Peyer's patch (tissue), 4 donors: ENCODE measurements at regions not wholly inside any gene's neighbourhood (a gene's known extent, or its start where the extent isn't known, plus 50 kb on each side); places are given as distances from the start of the nearest gene placed in this dataset.

Source experiments
- DNase-seq, 3 donors: peaks; one replicate each; pipeline ENCODE4 v3.0.0-alpha.2; 2017 to 2019
- H3K27ac ChIP-seq, 4 donors: fragments of 200-600 bp; sonication (generic); one replicate each; pipeline ENCODE4 v1.5.1; 2016 to 2019
- H3K27me3 ChIP-seq, 2 donors: fragments of 200-600 bp; sonication (generic); one replicate each; pipeline ENCODE4 v1.5.1; 2019
- H3K36me3 ChIP-seq, 3 donors: fragments of 200-600 bp; sonication (generic); one replicate each; pipeline ENCODE4 v1.5.1; 2016 to 2019
- H3K4me1 ChIP-seq, 4 donors: fragments of 200-600 bp; sonication (generic); one replicate each; pipeline ENCODE4 v1.5.1; 2016 to 2019
- H3K4me3 ChIP-seq, 4 donors: fragments of 200-600 bp; sonication (generic); 1 replicate in 3 of 4; 2 replicates in 1 of 4; pipeline ENCODE4 v1.5.1; 2016 to 2019; ENCODE audit warnings: mild to moderate bottlenecking in 1 of 4
- H3K9me3 ChIP-seq, 4 donors: fragments of 200-600 bp; sonication (generic); one replicate each; pipeline ENCODE4 v1.5.1; 2016 to 2019; ENCODE audit warnings: mild to moderate bottlenecking in 1 of 4
- CTCF ChIP-seq, 6 experiments: fragments of 450-650 bp in 4 of 6; fragments of 200-600 bp in 2 of 6; sonication (generic) in 1 of 6; IDR thresholded peaks; one replicate each; pipeline ENCODE4 v1.5.1; 2017 to 2019; ENCODE audit warnings: antibody characterized with exemption in 6 of 6, mild to moderate bottlenecking in 3 of 6, moderate library complexity in 1 of 6
- POLR2A ChIP-seq, 2 donors: fragments of 450-650 bp; IDR thresholded peaks; one replicate each; pipeline ENCODE4 v1.5.1; 2017; ENCODE audit warnings: antibody characterized with exemption in 2 of 2, mild to moderate bottlenecking in 2 of 2, moderate library complexity in 2 of 2

DNA sequence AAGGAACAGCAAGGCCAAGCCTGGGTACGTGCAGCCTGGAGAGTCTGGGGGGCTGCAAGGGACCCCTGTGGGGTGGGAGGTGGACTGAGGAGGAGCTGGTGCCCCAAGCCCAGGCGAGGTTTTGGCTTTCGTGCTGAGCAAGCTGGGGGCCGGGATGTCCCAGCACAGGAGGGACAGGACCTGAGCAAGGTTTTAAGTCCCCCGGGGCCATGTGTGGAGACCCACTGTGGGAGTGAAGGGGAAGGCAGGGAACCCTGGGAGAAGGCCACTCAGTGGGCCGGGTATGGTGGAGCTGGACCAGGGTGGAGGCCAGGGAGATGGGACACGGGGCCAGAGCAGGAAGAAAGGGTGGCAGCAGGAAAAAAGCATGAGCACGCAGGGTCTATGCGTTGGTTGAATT lies 419.2 kb upstream of the SULF2 start:
- H3K27me3 ChIP-seq = no peaks in the 10 kb centered on the region
- H3K4me3 ChIP-seq = no peak overlapping the region
- no peaks in the 10 kb centered on the region for H3K9me3 ChIP-seq
- no peaks in the 10 kb centered on the region for H3K36me3 ChIP-seq
- DNase-seq = no peak
- H3K4me1 ChIP-seq = no peaks in the 10 kb centered on the region
- H3K27ac ChIP-seq = no peak overlapping the region
- TF ChIP-seq POLR2A (IDR thresholded peaks at IDR 0.05) (no peak), CTCF (IDR thresholded peaks at IDR 0.05) (no peak)

- Histone ChIP-seq H3K27me3 (no peaks in the 10 kb centered on the region), H3K4me1 (no peaks in the 10 kb centered on the region), H3K27ac (no peak overlapping the region), H3K4me3 (no peak overlapping the region), H3K36me3 (no peaks in the 10 kb centered on the region), H3K9me3 (no peaks in the 10 kb centered on the region)
- DNase-seq = no peak
- no peak for TF ChIP-seq POLR2A (IDR thresholded peaks at IDR 0.05)
- TF ChIP-seq CTCF (IDR thresholded peaks at IDR 0.05) = no peak
Measured at GRCh38 chr20:48203252-48203651, 418.0 kb upstream of the SULF2 start.

DNA sequence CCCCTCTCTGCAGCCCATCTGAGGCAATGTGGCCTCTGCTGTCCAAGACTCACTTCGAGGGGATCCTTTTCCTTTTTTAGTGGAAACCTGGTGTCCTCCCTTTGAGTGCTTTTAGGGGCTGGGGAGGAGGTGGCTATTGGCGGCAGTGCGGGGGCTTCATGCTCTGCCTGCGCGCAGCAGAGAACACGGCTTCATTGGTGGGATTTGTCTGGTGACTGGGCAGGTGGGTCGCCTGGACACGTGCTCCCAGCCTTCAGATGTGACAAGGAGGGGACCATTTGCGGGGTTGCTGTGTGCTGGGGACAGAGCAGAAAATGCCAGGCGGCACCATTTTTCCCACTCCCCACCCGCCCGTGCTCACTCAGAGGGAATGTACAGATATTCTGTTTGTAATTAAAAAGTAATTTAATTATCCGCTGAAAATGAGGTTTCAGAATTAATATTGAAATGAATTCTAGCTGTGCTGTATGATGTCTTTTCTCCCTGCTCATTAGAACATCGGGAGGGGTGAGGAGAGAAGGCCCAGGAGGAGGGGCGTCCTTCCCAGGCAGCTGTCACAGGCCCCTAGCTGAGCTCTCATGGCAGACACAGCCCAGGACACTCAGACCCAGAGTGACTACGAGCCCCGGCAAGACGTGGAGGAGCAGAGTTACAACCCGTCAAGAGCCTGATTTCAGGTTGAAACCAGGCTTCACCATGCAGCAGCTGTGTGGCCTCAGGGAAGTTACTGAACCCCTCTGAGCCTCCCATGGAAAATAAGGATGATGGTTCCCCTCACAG lies 417.2 kb upstream of the SULF2 start:
- Histone ChIP-seq H3K27me3 (no peaks in the 10 kb centered on the region), H3K9me3 (no peaks in the 10 kb centered on the region), H3K4me1 (no peaks in the 10 kb centered on the region), H3K36me3 (no peaks in the 10 kb centered on the region), H3K4me3 (no peak overlapping the region), H3K27ac (no peak overlapping the region)
- TF ChIP-seq CTCF (IDR thresholded peaks at IDR 0.05) = no peak
- TF ChIP-seq POLR2A (IDR thresholded peaks at IDR 0.05) = no peak
- DNase-seq = no peak

GRCh38 chr20:48201885-48202284 lies 416.6 kb upstream of the SULF2 start:
- no peak for TF ChIP-seq POLR2A (IDR thresholded peaks at IDR 0.05)
- no peak for TF ChIP-seq CTCF (IDR thresholded peaks at IDR 0.05)
- Histone ChIP-seq H3K4me3 (no peak overlapping the region), H3K4me1 (no peaks in the 10 kb centered on the region), H3K9me3 (no peaks in the 10 kb centered on the region), H3K36me3 (no peaks in the 10 kb centered on the region), H3K27me3 (no peaks in the 10 kb centered on the region), H3K27ac (no peak overlapping the region)
- DNase-seq = no peak

- TF ChIP-seq POLR2A (IDR thresholded peaks at IDR 0.05) (no peak), CTCF (IDR thresholded peaks at IDR 0.05) (no peak)
Measured at GRCh38 chr20:48201188-48201587, 415.9 kb upstream of the SULF2 start.

More at GRCh38 chr20:48201188-48201587, 415.9 kb upstream of the SULF2 start:
- DNase-seq = no peak
- no peaks in the 10 kb centered on the region for H3K4me1 ChIP-seq
- H3K4me3 ChIP-seq = no peak overlapping the region
- no peak overlapping the region for H3K27ac ChIP-seq
- H3K36me3 ChIP-seq = no peaks in the 10 kb centered on the region
- H3K9me3 ChIP-seq = no peaks in the 10 kb centered on the region
- no peaks in the 10 kb centered on the region for H3K27me3 ChIP-seq
